NT2/D1 (cell line): ENCODE measurements at regions not wholly inside any gene's neighbourhood (a gene's known extent, or its start where the extent isn't known, plus 50 kb on each side); places are given as distances from the start of the nearest gene placed in this dataset.

Source experiments
- YY1 ChIP-seq: IDR thresholded peaks from 2 replicates; pipeline ENCODE4 v1.6.1; 2011; ENCODE audit not compliant: insufficient read length, insufficient read depth
- ZNF274 ChIP-seq: IDR thresholded peaks from 2 replicates; pipeline ENCODE4 v1.6.1; 2011; ENCODE audit warnings: mild to moderate bottlenecking, low read depth, low read length

DNA sequence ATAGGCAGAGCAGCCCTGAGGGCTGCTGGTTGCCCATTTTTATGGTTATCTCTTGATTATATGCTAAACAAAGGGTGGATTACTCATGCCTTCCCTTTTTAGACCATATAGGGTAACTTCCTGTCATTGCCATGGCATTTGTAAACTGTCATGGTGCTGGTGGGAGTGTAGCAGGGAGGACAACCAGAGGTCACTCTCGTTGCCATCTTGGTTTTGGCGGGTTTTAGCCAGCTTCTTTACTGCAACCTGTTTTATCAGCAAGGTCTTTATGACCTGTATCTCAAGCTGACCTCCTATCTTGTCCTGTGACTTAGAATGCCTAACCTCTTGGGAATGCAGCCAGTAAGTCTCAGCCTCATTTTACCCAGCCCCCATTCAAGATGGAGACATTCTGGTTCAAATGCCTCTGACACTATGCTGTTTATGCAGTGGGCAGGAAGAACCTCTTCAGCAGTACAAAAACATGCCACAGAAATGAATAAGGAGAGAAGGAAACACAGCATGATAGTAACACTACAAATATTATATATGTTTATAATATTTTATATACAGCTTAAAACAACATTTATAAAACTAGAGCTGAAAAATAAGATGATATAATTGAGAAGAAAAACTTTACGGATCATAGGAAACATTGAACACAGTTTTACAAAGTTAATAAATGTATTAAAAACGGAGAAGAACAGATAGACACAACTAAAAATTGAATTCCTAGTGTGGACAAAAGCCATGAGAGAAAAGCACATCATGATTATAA is 58.9 kb upstream of the SAMD5 start:
- TF ChIP-seq YY1, result no peak
- no peak for TF ChIP-seq ZNF274
